Neural progenitor cell (in vitro differentiated cells): ENCODE measurements at regions not wholly inside any gene's neighbourhood (a gene's known extent, or its start where the extent isn't known, plus 50 kb on each side); places are given as distances from the start of the nearest gene placed in this dataset.
"Not testable (repeated sequence)": the region's sequence is repeated elsewhere in the genome, so short reads cannot be mapped to it uniquely, and the experiment has no call there.

Experiments used
- DNase-seq: peaks from one replicate; pipeline ENCODE4 v3.0.0-alpha.2; 2016; ENCODE audit warnings: low spot score
- H2AFZ ChIP-seq: fragments of 200-600 bp; sonication (generic); replicated peaks from 2 replicates; pipeline ENCODE4 v1.6.1; 2016; ENCODE audit warnings: antibody characterized with exemption
- H3F3A ChIP-seq: fragments of 200-600 bp; sonication (generic); 2 replicates; pipeline ENCODE4 v1.6.1; 2016; ENCODE audit warnings: antibody characterized with exemption, low read depth
- H3K27ac ChIP-seq: fragments of 200-600 bp; sonication (generic); 2 replicates; pipeline ENCODE4 v1.5.1; 2016; ENCODE audit warnings: mild to moderate bottlenecking
- H3K27me3 ChIP-seq: fragments of 200-600 bp; sonication (generic); 2 replicates; pipeline ENCODE4 v1.6.1; 2016; ENCODE audit warnings: mild to moderate bottlenecking, moderate library complexity
- H3K36me3 ChIP-seq: fragments of 200-600 bp; sonication (generic); 2 replicates; pipeline ENCODE4 v1.5.1; 2016
- H3K4me1 ChIP-seq: fragments of 200-600 bp; sonication (generic); 2 replicates; pipeline ENCODE4 v1.6.1; 2016; ENCODE audit warnings: mixed run types
- H3K4me2 ChIP-seq: fragments of 200-600 bp; sonication (generic); 2 replicates; pipeline ENCODE4 v1.6.1; 2016
- H3K4me3 ChIP-seq: fragments of 200-600 bp; sonication (generic); 2 replicates; pipeline ENCODE4 v1.5.1; 2016
- H3K79me2 ChIP-seq: fragments of 200-600 bp; sonication (generic); 2 replicates; pipeline ENCODE4 v1.6.1; 2016; ENCODE audit warnings: low read depth
- H3K9ac ChIP-seq: fragments of 200-600 bp; sonication (generic); 2 replicates; pipeline ENCODE4 v1.6.1; 2016
- H3K9me3 ChIP-seq: fragments of 200-600 bp; sonication (generic); 2 replicates; pipeline ENCODE4 v1.5.1; 2016; ENCODE audit warnings: low read depth
- H4K20me1 ChIP-seq: fragments of 200-600 bp; sonication (generic); 2 replicates; pipeline ENCODE4 v1.6.1; 2016; ENCODE audit warnings: low read depth
- H3K27ac Mint-ChIP-seq: 3 replicates; pipeline ENCODE4 v1.8.0; 2021; ENCODE audit warnings: mixed read lengths
- H3K27me3 Mint-ChIP-seq: 2 replicates; pipeline ENCODE4 v1.8.0; 2022; ENCODE audit warnings: low read depth, mild to moderate bottlenecking, inconsistent platforms, moderate library complexity, mixed read lengths; ENCODE audit not compliant: insufficient read depth
- H3K36me3 Mint-ChIP-seq: 3 replicates; pipeline ENCODE4 v1.8.0; 2021; ENCODE audit warnings: mixed read lengths
- H3K4me1 Mint-ChIP-seq: 3 replicates; pipeline ENCODE4 v1.8.0; 2021; ENCODE audit warnings: mixed read lengths
- H3K4me3 Mint-ChIP-seq: 3 replicates; pipeline ENCODE4 v1.8.0; 2021; ENCODE audit warnings: mild to moderate bottlenecking, moderate library complexity, mixed read lengths
- H3K9me3 Mint-ChIP-seq: 3 replicates; pipeline ENCODE4 v1.8.0; 2020; ENCODE audit warnings: mixed read lengths
- EZH2 ChIP-seq: fragments of 200-600 bp; sonication (generic); IDR thresholded peaks from 2 replicates; pipeline ENCODE4 v1.6.1; 2017; ENCODE audit warnings: antibody characterized with exemption, mild to moderate bottlenecking, moderate library complexity
- EZH2phosphoT487 ChIP-seq: fragments of 200-600 bp; sonication (generic); IDR thresholded peaks from 2 replicates; pipeline ENCODE4 v1.6.1; 2017; ENCODE audit warnings: antibody characterized with exemption
- TF ChIP-seq, protein P1 (sequence below): fragments of 200-600 bp; sonication (generic); IDR thresholded peaks from 2 replicates; pipeline ENCODE4 v1.5.1; 2017; ENCODE audit warnings: antibody characterized with exemption, mild to moderate bottlenecking

DNA sequence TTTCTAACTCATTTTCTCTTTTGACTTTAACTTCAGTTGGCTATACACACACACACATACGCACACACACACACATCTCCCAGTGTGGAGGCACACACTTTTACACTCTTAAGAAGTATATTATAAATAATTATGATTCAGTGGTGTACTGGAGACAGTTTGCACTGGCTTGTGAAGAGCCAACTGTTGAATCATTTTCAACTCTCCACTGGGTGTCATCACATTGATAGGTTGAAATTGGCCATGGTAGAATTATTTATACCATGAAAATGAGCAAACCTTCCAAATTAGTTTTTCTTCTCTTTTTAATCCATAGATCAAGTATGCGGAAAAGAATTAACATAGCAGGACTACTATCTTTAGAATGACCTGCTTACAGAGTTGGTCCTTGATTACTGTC is 407.1 kb downstream of the BMP2 start:
- H3K4me2 ChIP-seq: no peak overlapping the region
- no peaks in the 10 kb centered on the region for H3K36me3 ChIP-seq
- Mint-ChIP-seq H3K9me3 (peaks cover 11% of the 10 kb centered on the region), H3K27me3 (no peaks in the 10 kb centered on the region), H3K4me1 (no peaks in the 10 kb centered on the region), H3K27ac (no peak overlapping the region), H3K36me3 (no peaks in the 10 kb centered on the region), H3K4me3 (no peak overlapping the region)
- no peak overlapping the region for H3K4me3 ChIP-seq
- DNase-seq: no peak
- H2AFZ ChIP-seq: no peak overlapping the region
- no peaks in the 10 kb centered on the region for H3K79me2 ChIP-seq
- H3K9me3 ChIP-seq: peaks cover 4% of the 10 kb centered on the region
- no peak overlapping the region for H3K9ac ChIP-seq
- H3K27me3 ChIP-seq: no peaks in the 10 kb centered on the region
- no peak overlapping the region for H3K27ac ChIP-seq
- peaks cover 3% of the 10 kb centered on the region for H3K4me1 ChIP-seq
- no peaks in the 10 kb centered on the region for H3F3A ChIP-seq
- no peaks in the 10 kb centered on the region for H4K20me1 ChIP-seq
- TF ChIP-seq EZH2phosphoT487 (no peak), EZH2 (no peak)
- TF ChIP-seq, protein P1, sequence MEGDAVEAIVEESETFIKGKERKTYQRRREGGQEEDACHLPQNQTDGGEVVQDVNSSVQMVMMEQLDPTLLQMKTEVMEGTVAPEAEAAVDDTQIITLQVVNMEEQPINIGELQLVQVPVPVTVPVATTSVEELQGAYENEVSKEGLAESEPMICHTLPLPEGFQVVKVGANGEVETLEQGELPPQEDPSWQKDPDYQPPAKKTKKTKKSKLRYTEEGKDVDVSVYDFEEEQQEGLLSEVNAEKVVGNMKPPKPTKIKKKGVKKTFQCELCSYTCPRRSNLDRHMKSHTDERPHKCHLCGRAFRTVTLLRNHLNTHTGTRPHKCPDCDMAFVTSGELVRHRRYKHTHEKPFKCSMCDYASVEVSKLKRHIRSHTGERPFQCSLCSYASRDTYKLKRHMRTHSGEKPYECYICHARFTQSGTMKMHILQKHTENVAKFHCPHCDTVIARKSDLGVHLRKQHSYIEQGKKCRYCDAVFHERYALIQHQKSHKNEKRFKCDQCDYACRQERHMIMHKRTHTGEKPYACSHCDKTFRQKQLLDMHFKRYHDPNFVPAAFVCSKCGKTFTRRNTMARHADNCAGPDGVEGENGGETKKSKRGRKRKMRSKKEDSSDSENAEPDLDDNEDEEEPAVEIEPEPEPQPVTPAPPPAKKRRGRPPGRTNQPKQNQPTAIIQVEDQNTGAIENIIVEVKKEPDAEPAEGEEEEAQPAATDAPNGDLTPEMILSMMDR: no peak

DNA sequence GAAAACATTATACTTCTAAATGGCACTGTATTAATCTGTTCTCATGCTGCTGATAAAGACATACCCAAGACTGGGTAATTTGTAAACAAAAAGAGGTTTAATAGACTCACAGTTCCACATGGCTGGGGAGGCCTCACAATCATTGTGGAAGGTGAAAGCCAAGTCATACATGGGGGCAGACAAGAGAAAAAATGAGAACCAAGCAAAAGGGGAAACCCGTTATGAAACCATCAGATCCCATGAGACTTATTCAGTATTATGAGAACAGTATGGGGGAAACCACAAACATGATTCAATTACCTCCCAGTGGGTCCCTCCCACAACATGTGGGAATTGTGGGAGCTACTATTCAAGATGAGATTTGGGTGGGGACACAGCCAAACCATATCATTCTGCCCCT is 408.3 kb downstream of the BMP2 start:
- not testable (repeated sequence) for H3K27me3 Mint-ChIP-seq, H3K27ac ChIP-seq, H3K4me1 ChIP-seq, H3F3A ChIP-seq, H3K9me3 ChIP-seq, H3K27me3 ChIP-seq, DNase-seq, H3K36me3 Mint-ChIP-seq, H3K79me2 ChIP-seq, H3K4me2 ChIP-seq, H3K36me3 ChIP-seq, H3K4me3 ChIP-seq, H3K27ac Mint-ChIP-seq, H2AFZ ChIP-seq, H3K9ac ChIP-seq, H3K4me3 Mint-ChIP-seq, H3K4me1 Mint-ChIP-seq, H4K20me1 ChIP-seq
- peaks cover 11% of the 10 kb centered on the region for H3K9me3 Mint-ChIP-seq

DNA sequence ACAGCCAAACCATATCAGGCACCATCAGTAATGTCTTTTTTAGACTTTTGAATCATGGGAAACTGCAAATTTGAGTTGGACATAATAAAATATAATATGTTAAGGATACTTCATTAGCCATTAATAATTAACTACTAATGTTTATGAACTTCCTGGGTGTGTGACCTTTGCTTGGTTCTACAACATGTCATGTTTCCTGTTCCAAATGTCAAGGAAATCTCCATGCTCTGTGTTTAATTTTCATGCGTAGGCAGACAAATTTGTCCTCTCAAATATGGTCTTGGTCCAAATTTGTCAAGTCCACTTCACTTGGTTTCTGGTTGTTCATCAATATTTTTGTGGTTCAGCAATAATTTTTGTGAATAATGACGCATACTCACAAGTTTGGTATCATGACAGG is 410.5 kb downstream of the BMP2 start:
- no peaks in the 10 kb centered on the region for H3K27me3 ChIP-seq
- Mint-ChIP-seq H3K27ac (no peak overlapping the region), H3K4me1 (no peaks in the 10 kb centered on the region), H3K4me3 (no peak overlapping the region), H3K36me3 (no peaks in the 10 kb centered on the region), H3K9me3 (peaks cover 17% of the 10 kb centered on the region), H3K27me3 (no peaks in the 10 kb centered on the region)
- no peak overlapping the region for H2AFZ ChIP-seq
- TF ChIP-seq EZH2 (no peak), EZH2phosphoT487 (no peak)
- TF ChIP-seq, protein P1: no peak
- H3F3A ChIP-seq: no peaks in the 10 kb centered on the region
- no peaks in the 10 kb centered on the region for H3K79me2 ChIP-seq
- H3K36me3 ChIP-seq: no peaks in the 10 kb centered on the region
- H3K9me3 ChIP-seq: peaks cover 4% of the 10 kb centered on the region
- H3K4me3 ChIP-seq: no peak overlapping the region
- no peak for DNase-seq
- H3K9ac ChIP-seq: no peak overlapping the region
- no peaks in the 10 kb centered on the region for H3K4me1 ChIP-seq
- no peak overlapping the region for H3K4me2 ChIP-seq
- H3K27ac ChIP-seq: no peak overlapping the region
- no peaks in the 10 kb centered on the region for H4K20me1 ChIP-seq

DNA sequence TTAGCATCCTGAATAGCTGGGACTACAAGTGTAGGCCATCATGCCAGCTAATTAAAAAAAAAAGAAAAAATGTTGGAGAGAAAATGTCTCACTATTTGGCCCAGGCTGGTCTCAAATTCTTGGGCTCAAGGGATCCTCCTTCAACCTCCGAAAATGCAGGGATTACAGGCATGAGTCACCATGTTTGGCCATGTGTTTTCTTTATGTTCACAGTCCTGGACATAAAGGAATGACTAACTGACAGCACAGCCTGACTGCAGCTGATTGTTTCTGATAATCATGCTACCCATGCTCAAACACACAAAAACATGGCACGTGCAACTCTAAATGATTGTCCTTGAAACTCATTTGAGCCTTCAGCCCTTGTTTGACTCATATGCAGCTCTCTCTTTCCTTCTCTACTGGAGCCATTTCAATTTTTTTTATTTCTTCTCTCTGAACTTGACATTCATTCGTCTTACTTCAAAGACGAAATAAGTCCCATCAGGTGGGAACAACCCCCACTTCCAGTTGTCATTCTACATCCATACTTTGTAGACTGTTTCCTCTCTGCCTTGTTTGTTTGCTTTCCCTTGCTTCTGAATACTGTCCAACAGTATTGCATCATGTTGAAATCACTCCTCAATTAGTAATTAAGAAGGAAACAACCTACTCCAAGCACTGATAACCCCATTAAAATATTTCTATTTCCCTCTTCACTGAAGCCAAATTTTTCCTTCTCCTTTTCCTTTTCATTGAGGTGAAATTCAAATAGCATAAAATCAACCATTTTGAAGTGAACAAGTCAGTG is 413.0 kb downstream of the BMP2 start:
- H3K4me2 ChIP-seq: no peak overlapping the region
- no peak overlapping the region for H2AFZ ChIP-seq
- H3K79me2 ChIP-seq: no peaks in the 10 kb centered on the region
- no peaks in the 10 kb centered on the region for H3K4me1 Mint-ChIP-seq
- H3K9ac ChIP-seq: no peak overlapping the region
- H3K9me3 ChIP-seq: peaks cover 4% of the 10 kb centered on the region
- no peak overlapping the region for H3K27ac Mint-ChIP-seq
- TF ChIP-seq EZH2phosphoT487: no peak
- TF ChIP-seq, protein P1: no peak
- TF ChIP-seq EZH2: no peak
- H3K4me3 ChIP-seq: no peak overlapping the region
- peaks cover 17% of the 10 kb centered on the region for H3K9me3 Mint-ChIP-seq
- no peaks in the 10 kb centered on the region for H3F3A ChIP-seq
- no peak overlapping the region for H3K4me3 Mint-ChIP-seq
- no peaks in the 10 kb centered on the region for H3K36me3 Mint-ChIP-seq
- no peak for DNase-seq
- no peaks in the 10 kb centered on the region for H3K4me1 ChIP-seq
- no peaks in the 10 kb centered on the region for H4K20me1 ChIP-seq
- no peaks in the 10 kb centered on the region for H3K27me3 Mint-ChIP-seq
- H3K27me3 ChIP-seq: no peaks in the 10 kb centered on the region
- no peak overlapping the region for H3K27ac ChIP-seq
- no peaks in the 10 kb centered on the region for H3K36me3 ChIP-seq
